CD14-positive monocyte (primary cell): ENCODE measurements at regions not wholly inside any gene's neighbourhood (a gene's known extent, or its start where the extent isn't known, plus 50 kb on each side); places are given as distances from the start of the nearest gene placed in this dataset.

ENCODE experiments used
- DNase-seq, 3 donors: peaks; one replicate each; pipeline ENCODE4 v3.0.0-alpha.2; 2011 to 2022
- H2AFZ ChIP-seq: 2 replicates; pipeline ENCODE4 v1.6.0; 2012; ENCODE audit warnings: mild to moderate bottlenecking, low read depth, low read length, inconsistent platforms; ENCODE audit not compliant: insufficient read depth, poor library complexity, severe bottlenecking
- H3K27ac ChIP-seq, 2 donors: 1 replicate in 1 of 2; 2 replicates in 1 of 2; pipeline ENCODE4 v1.5.1; 2012 to 2013; ENCODE audit warnings: low read length in 2 of 2, control low read depth in 1 of 2, inconsistent platforms in 1 of 2, low read depth in 1 of 2, mild to moderate bottlenecking in 1 of 2
- H3K27me3 ChIP-seq, 2 donors: one replicate each; pipeline versions ENCODE4 v1.6.0 to v1.6.1; 2011 to 2013; ENCODE audit warnings: low read length in 2 of 2; ENCODE audit not compliant: control insufficient read depth in 2 of 2, insufficient read depth in 2 of 2
- H3K36me3 ChIP-seq, 2 donors: replicated peaks in 1 of 2; 1 replicate in 1 of 2; 2 replicates in 1 of 2; pipeline versions ENCODE4 v1.5.1 to v1.6.1; 2012 to 2013; ENCODE audit warnings: low read length in 2 of 2, control low read depth in 1 of 2, inconsistent platforms in 1 of 2, mild to moderate bottlenecking in 1 of 2; ENCODE audit not compliant: insufficient read depth in 2 of 2, control insufficient read depth in 1 of 2
- H3K4me1 ChIP-seq, 2 donors: 1 replicate in 1 of 2; 2 replicates in 1 of 2; pipeline versions ENCODE4 v1.5.1 to v1.6.1; 2012 to 2013; ENCODE audit warnings: low read length in 2 of 2, control low read depth in 1 of 2, inconsistent platforms in 1 of 2, mild to moderate bottlenecking in 1 of 2, moderate library complexity in 1 of 2; ENCODE audit not compliant: insufficient read depth in 2 of 2, control insufficient read depth in 1 of 2
- H3K4me2 ChIP-seq: replicated peaks from 2 replicates; pipeline ENCODE3; 2012; ENCODE audit warnings: low read length, moderate library complexity, mild to moderate bottlenecking; ENCODE audit not compliant: poor library complexity, severe bottlenecking; ENCODE audit errors: extremely low read depth
- H3K4me3 ChIP-seq, 3 experiments: fragments of 200-600 bp in 1 of 3; sonication (generic) in 1 of 3; replicated peaks in 1 of 3; 1 replicate in 2 of 3; 2 replicates in 1 of 3; pipeline ENCODE4 v1.5.1; 2011 to 2013; ENCODE audit warnings: low read length in 3 of 3, mild to moderate bottlenecking in 3 of 3, control low read depth in 2 of 3, low read depth in 2 of 3, inconsistent platforms in 1 of 3, moderate library complexity in 1 of 3
- H3K79me2 ChIP-seq: 2 replicates; pipeline ENCODE4 v1.6.0; 2012; ENCODE audit warnings: mild to moderate bottlenecking, control low read depth, inconsistent platforms, low read length, moderate library complexity; ENCODE audit not compliant: insufficient read depth
- H3K9ac ChIP-seq: 2 replicates; pipeline ENCODE4 v1.6.0; 2017; ENCODE audit warnings: low read length, mild to moderate bottlenecking; ENCODE audit not compliant: insufficient read depth, poor library complexity, severe bottlenecking
- H3K9me3 ChIP-seq, 2 donors: replicated peaks in 1 of 2; 1 replicate in 1 of 2; 2 replicates in 1 of 2; pipeline versions ENCODE4 v1.5.1 to v1.6.1; 2012 to 2013; ENCODE audit warnings: low read length in 2 of 2, control low read depth in 1 of 2; ENCODE audit not compliant: control insufficient read depth in 1 of 2, insufficient read depth in 1 of 2
- H4K20me1 ChIP-seq: 2 replicates; pipeline ENCODE4 v1.6.0; 2012; ENCODE audit warnings: mild to moderate bottlenecking, low read length, control low read depth, moderate library complexity; ENCODE audit not compliant: insufficient read depth
- H3K27ac Mint-ChIP-seq, 7 donors: one replicate each; pipeline ENCODE4 v1.8.0; 2020; ENCODE audit warnings: mild to moderate bottlenecking in 7 of 7, mixed read lengths in 7 of 7, moderate library complexity in 6 of 7, inconsistent platforms in 2 of 7
- H3K27me3 Mint-ChIP-seq, 3 donors: one replicate each; pipeline ENCODE4 v1.8.0; 2021 to 2022; ENCODE audit warnings: low read depth in 3 of 3, mild to moderate bottlenecking in 3 of 3, mixed read lengths in 3 of 3, moderate library complexity in 3 of 3, inconsistent platforms in 1 of 3
- H3K36me3 Mint-ChIP-seq, 2 donors: one replicate each; pipeline ENCODE4 v1.8.0; 2020; ENCODE audit warnings: mixed read lengths in 2 of 2, inconsistent platforms in 1 of 2, mild to moderate bottlenecking in 1 of 2
- H3K4me1 Mint-ChIP-seq: one replicate; pipeline ENCODE4 v1.8.0; 2020; ENCODE audit warnings: mild to moderate bottlenecking, mixed read lengths
- H3K4me3 Mint-ChIP-seq, 2 donors: one replicate each; pipeline ENCODE4 v1.8.0; 2020; ENCODE audit warnings: mild to moderate bottlenecking in 2 of 2, mixed read lengths in 2 of 2, moderate library complexity in 1 of 2
- H3K9me3 Mint-ChIP-seq, 7 donors: one replicate each; pipeline ENCODE4 v1.8.0; 2020 to 2022; ENCODE audit warnings: mixed read lengths in 7 of 7, mild to moderate bottlenecking in 6 of 7, moderate library complexity in 6 of 7, inconsistent platforms in 2 of 7
- CTCF ChIP-seq: fragments of 200-600 bp; IDR thresholded peaks from one replicate; pipeline ENCODE4 v1.8.0; 2022; ENCODE audit warnings: antibody characterized with exemption, mild to moderate bottlenecking
- WGBS: methylation state at CpG from one replicate; pipeline ENCODE4 v1.1.5; 2013; ENCODE audit warnings: missing lambda C conversion rate; ENCODE audit not compliant: insufficient coverage; 5-methylcytosine and 5-hydroxymethylcytosine counted together
- intact Hi-C, 2 donors: fragments of 100-400 bp; cut with micrococcal nuclease; formaldehyde crosslinking; loops; one replicate each; pipeline versions ENCODE4 v1.15.0 to v1.15.1; 2023

GRCh38 chr9:135214054-135214640, 126.7 kb downstream of the OLFM1 start:
- H3K4me1 Mint-ChIP-seq = no peaks in the 10 kb centered on the region
- peaks cover 14 to 29% (median 25%) of the 10 kb centered on the region in 3 donors for H3K27me3 Mint-ChIP-seq
- no peak overlapping the region for H3K9ac ChIP-seq
- H3K27ac ChIP-seq = no peak overlapping the region
- no peaks in the 10 kb centered on the region for H4K20me1 ChIP-seq
- no peak overlapping the region for H3K4me2 ChIP-seq
- no peaks in the 10 kb centered on the region for H3K79me2 ChIP-seq
- H3K9me3 Mint-ChIP-seq = peaks cover 13 to 31% (median 22%) of the 10 kb centered on the region in 7 donors
- H3K27ac Mint-ChIP-seq = no peak overlapping the region
- 90% methylated on average over 17 of the region's 19 CpGs for WGBS
- no peaks in the 10 kb centered on the region for H3K4me1 ChIP-seq
- intact Hi-C loops = no loop called here
- no peak overlapping the region for H3K4me3 Mint-ChIP-seq
- no peak overlapping the region for H2AFZ ChIP-seq
- peaks cover 0 to 12% of the 10 kb centered on the region in 2 donors for H3K27me3 ChIP-seq
- H3K4me3 ChIP-seq = no peak overlapping the region
- TF ChIP-seq CTCF = no peak
- DNase-seq = no peak
- no peaks in the 10 kb centered on the region for H3K36me3 ChIP-seq
- no peaks in the 10 kb centered on the region for H3K36me3 Mint-ChIP-seq
- H3K9me3 ChIP-seq = peaks cover 17 to 26% of the 10 kb centered on the region in 2 donors

- H3K4me3 Mint-ChIP-seq = no peak overlapping the region
- intact Hi-C loops = no loop called here
- WGBS = 74% methylated on average over 5 of the region's 11 CpGs
- peaks cover 14 to 29% (median 26%) of the 10 kb centered on the region in 3 donors for H3K27me3 Mint-ChIP-seq
- H3K27ac Mint-ChIP-seq = no peak overlapping the region
- H3K79me2 ChIP-seq = no peaks in the 10 kb centered on the region
- H3K4me3 ChIP-seq = no peak overlapping the region
- H3K9ac ChIP-seq = no peak overlapping the region
- no peak overlapping the region for H2AFZ ChIP-seq
- H3K4me1 Mint-ChIP-seq = no peaks in the 10 kb centered on the region
- no peak for TF ChIP-seq CTCF
- H3K27ac ChIP-seq = no peak overlapping the region
- no peaks in the 10 kb centered on the region for H3K36me3 ChIP-seq
- H3K4me1 ChIP-seq = no peaks in the 10 kb centered on the region
- H4K20me1 ChIP-seq = no peaks in the 10 kb centered on the region
- no peak for DNase-seq
- peaks cover 17 to 26% of the 10 kb centered on the region in 2 donors for H3K9me3 ChIP-seq
- peaks cover 0 to 12% of the 10 kb centered on the region in 2 donors for H3K27me3 ChIP-seq
- H3K36me3 Mint-ChIP-seq = no peaks in the 10 kb centered on the region
- H3K4me2 ChIP-seq = no peak overlapping the region
- H3K9me3 Mint-ChIP-seq = peaks cover 13 to 29% (median 22%) of the 10 kb centered on the region in 7 donors
Measured at GRCh38 chr9:135214706-135215105, 127.2 kb downstream of the OLFM1 start.
